ENCODE measurements at regions not wholly inside any gene's neighbourhood (a gene's known extent, or its start where the extent isn't known, plus 50 kb on each side); places are given as distances from the start of the nearest gene placed in this dataset.
"Not testable (repeated sequence)": the region's sequence is repeated elsewhere in the genome, so short reads cannot be mapped to it uniquely, and the experiment has no call there.

- DNase-seq (ENCODE audit: low spot score), result no peak
- TF ChIP-seq CTCF (IDR thresholded peaks at IDR 0.05; ENCODE audit: extremely low read depth, missing control alignments), result no peak
These were observed 493.1 kb upstream of the MAP3K7 start for GRCh38 chr6:91079969-91080368.

- TF ChIP-seq CTCF (IDR thresholded peaks at IDR 0.05; ENCODE audit: extremely low read depth, missing control alignments), result no peak
- no peak for DNase-seq (ENCODE audit: low spot score)
These were observed 488.5 kb upstream of the MAP3K7 start for GRCh38 chr6:91075244-91075976.

- no peak for TF ChIP-seq CTCF (IDR thresholded peaks at IDR 0.05; ENCODE audit: extremely low read depth, missing control alignments)
- DNase-seq (ENCODE audit: low spot score), result no peak
These were observed 476.5 kb upstream of the MAP3K7 start for GRCh38 chr6:91063362-91063761.

GRCh38 chr6:91057689-91058088, 470.8 kb upstream of the MAP3K7 start:
- no peak for TF ChIP-seq CTCF (IDR thresholded peaks at IDR 0.05; ENCODE audit: extremely low read depth, missing control alignments)
- no peak for DNase-seq (ENCODE audit: low spot score)

GRCh38 chr6:91055959-91056358, 469.1 kb upstream of the MAP3K7 start:
- TF ChIP-seq CTCF (IDR thresholded peaks at IDR 0.05; ENCODE audit: extremely low read depth, missing control alignments), result no peak
- DNase-seq (ENCODE audit: low spot score), result no peak

- DNase-seq (ENCODE audit: low spot score), result not testable (repeated sequence)
These were observed 465.9 kb upstream of the MAP3K7 start for GRCh38 chr6:91052473-91053450.

GRCh38 chr6:91045161-91045560, 458.3 kb upstream of the MAP3K7 start:
- TF ChIP-seq CTCF (IDR thresholded peaks at IDR 0.05; ENCODE audit: extremely low read depth, missing control alignments), result no peak
- DNase-seq (ENCODE audit: low spot score), result no peak

All from GM20000 (cell line).